ENCODE measurements at regions not wholly inside any gene's neighbourhood (a gene's known extent, or its start where the extent isn't known, plus 50 kb on each side); places are given as distances from the start of the nearest gene placed in this dataset.
A peak's percentile ranks its signal among the peaks of the same experiment; 100 is the strongest.

DNA sequence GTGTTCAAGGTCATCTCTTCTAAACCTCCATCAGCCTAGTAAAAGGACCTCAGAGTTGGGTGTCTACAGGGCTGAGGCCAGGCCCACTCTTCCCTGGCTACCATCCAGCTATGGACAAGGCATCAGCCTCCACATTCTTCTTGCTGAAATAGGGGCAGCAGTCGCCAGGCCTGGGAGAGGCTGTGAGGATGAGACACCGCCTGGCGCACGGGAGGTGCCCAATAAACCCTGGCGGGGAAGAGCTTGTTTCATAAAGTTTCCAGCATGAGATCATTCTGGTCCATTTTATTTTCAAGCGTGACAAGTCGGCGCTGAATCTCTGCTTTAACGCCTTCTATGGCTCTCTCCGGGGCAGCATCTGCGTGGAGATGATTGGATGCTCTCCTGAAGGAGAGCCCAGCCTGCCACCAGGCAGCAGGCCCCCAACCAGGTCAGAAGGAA is 153.4 kb downstream of the OLFM1 start:
- DNase-seq, result no peak

DNA sequence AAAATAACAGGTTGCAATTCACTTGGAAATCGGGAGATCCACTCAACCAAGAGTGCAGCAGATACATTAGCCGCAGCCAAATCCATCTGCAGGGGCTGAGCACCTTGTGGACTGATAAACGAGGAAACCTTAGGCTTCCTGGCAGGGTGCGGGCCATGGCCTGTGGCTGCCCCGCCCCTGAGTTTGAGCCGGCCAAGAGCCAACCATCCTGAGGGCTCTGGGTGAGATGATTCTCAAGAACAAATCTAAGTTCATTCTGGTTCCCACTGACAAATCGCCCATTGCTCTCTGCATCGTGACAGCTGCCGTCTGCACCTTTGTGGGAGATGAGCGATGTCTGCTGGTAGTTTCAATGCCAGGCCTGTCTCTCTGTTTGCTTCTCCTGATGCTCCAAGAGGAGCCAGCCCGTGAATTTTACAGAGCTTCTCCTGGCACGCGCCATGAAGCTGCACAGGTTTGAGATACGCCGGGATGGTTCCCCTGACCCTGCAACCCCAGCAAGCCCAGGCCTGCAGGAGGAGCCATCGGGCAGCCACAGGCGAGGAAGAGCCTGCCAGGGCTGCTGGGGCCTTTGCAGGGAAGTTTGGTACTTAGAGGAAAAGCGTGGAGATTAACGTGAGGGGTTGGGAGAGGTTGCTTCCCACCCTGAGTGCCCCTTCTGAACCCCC is 154.0 kb downstream of the OLFM1 start:
- no peak for DNase-seq

DNA sequence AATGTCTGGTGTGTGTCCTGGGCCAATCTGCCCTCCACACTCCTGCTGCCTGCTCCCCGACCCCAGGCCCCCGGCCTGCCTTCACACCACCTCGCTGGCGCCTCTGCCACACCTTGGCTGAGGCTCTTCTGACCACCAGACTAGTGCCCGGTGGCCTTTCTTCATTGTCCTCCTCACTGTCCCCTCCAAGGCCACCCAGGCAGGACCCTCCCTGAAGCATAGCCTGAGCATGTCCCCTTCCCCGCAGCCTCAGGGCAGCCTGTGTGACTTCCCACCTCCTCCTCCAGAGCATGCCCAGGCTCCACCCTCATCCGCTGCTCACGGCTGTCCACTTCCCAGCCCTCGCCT is 154.6 kb downstream of the OLFM1 start:
- no peak for DNase-seq

DNA sequence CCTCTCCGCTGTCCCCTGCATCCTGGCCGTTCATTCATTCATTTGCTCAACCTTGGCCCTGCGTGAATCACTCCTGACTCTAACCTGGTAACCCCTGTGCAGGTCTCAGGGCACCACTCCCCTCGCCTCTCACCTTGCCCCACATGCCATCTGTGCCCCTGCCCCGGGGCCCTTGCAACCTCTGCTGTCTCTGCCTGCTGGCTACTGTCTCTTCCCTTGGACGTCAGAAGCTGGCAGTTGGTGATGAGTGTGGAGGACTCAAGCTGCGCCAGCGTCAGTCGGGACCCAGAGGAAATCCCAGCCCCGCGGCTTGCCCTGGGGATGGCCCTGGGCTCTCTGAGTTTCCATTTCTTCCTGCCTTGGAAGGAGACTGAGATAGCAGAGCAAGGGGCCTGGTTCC is 154.9 kb downstream of the OLFM1 start:
- no peak for DNase-seq

DNA sequence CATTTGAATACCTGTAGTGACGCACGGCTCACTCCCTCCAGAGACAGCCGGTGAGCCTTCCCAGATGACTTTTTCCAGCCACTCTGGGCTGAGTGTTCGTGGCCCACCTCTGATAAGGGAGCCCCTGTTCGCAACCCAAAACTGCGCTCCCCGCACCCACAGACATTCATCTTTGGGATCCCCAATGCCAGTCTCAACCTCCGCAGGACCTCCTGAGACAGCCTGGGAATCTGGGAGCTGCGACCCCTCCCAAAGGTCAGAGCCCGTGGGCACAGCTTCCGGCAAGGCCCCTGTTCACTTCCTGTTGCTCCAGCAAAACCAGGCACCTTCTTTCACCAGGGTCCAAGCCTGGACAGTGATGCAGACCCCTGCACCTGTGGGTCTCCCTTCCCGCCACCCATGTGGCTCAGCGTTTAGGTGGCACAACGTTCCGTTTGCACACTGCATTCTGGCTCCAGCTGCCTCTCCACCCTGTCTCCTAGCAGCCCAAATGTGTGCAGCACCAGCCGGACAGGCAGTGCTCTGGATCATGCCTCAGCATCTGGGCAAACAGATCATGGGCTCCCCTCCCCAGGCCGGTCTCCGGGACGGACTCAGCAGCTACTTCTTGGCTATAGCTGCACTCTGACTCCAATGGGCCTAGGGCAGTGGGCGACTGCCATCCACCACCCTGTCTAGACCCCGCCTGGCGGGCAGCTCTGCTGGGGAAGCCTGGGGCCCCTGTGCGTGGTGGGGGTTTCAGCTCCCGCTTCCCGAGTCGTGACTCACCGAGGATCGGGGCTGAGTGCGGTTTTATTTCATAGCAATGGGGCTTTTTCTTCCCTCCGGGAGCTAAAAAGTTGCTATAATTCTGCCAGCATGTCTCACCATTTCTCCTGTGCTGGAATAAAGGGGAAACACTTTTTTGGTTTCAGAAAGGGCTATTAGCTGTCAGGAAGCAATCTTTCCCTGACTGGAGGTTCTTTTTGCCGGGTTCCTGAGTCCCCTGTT is 156.0 kb downstream of the OLFM1 start:
- DNase-seq, result no peak

DNA sequence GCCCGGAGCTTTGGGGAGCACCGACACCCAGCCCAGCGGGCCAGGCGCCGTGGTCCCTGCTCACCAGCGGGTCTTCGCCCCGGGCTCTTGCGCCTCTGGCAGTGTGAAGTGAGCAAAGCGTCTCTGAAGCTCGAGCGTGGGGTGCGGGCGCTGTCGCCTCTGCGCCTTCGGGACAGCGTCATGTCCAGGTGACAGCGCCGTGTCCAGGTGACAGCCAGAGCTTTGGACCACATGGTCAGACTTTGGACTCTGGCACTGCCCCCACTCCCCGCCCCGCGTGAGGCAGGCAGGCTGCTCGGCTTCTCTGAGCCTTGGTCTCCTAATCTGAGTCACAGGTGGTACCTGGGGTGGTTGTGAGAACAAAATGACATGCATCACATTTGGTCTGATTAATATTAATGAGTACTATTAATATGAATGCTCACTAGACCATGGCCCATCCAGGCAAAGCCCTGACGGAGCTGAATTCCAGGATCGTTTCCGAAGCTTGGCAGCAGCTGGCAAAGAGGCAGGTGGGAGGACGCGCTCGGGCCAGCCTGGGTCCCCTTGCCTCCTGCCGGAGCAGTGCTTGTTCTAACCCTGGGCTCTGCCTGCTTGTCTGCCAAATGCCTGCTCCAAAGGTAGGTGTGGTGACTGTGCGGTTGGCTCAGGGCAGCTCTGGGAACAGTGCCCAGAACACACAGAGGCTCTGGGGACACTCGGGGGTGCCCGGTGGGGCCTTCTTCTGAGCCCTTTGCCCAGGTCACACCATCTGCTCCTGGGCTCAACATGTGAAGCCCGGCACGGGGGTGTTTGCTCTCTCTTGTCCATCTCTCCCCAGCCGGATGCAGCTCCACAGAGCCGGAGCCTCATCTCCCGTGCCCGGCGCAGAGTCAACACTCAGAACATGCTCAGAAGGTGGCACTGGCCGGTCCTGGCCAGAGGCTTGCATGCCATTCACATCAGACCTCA is 157.1 kb downstream of the OLFM1 start:
- DNase-seq, result peak; percentile 46 to 80

DNA sequence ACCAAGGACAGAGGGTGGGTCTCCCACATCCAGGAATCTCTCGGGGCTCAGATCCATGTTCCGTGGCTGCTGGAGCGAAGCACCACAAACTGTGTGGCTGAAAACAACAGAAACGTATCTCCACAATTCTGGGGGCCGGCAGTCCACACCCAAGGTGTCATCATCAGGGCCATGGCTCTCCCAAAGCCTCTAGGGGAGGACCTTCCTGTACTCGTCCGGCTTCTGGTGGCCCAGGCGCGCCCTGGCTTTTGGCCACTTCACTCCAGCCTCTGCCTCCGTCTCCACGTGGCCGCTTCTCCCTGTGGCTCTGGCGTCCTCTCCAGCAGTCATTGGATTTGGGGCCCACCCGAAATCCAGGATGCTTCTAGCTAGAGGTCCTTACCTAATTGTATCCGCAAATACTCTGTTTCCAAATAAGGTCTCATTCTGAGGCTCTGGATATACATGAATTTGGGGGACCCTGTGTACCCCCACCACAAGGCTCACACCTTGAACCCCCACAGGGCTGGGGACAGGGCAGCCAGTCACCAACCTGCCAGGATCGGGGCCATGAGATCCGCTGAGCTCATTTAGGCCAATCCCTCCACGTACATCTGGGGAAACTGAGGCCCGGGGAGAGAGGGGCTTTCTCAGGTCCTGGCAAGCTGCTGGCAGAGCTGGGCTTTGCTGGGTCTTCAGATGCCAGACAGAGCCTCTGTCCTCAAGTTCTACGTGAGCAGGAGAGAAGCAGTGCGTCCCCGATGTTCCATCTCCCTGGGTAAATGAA is 158.2 kb downstream of the OLFM1 start:
- DNase-seq, result no peak

DNA sequence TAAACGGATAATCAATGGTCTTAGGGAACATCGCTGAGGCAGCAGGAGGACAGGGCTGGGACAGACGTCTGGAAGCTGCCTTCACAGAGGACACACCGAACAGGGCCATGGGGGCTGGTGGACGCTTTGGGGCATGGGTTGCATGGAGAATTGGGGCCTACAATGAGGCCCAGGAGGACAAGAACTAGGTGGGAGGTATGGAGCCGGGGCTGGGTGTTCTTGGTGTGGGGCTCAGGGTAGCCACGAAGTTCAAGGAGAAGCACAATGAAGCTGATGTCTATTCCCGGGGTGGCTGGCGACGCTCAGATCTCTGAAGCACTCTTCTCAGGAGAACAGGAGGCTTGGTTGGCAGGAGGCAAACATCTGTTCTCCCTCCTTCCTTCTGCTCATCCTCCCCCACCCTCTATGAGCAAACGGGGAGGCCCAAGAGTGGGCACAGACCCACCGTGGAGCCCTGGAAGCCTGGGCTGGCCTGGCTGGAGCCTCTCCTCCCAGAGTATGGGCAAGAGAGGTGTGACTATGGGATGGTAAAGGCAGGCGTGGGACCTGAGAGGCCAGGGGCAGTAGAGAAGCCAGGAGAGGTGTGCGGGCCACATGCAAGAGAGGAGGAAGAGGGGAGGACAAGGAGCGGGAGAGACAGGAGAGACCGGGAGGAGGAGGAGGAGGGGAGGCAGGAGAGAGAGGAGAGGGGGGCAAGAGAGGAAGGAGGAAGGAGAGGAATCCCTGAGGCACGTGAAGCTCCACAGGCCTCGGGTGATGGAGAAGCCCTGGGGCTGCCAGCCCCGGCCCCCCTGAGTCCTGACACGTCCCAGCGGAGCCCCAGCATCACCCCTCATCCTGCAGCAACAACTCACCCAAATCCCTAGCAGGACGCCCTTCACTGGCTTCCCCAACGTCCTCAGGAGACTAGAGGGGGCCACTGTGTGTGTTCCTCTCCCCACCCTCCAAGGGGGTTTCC is 159.1 kb downstream of the OLFM1 start:
- DNase-seq, result peak; percentile 60 to 83

DNA sequence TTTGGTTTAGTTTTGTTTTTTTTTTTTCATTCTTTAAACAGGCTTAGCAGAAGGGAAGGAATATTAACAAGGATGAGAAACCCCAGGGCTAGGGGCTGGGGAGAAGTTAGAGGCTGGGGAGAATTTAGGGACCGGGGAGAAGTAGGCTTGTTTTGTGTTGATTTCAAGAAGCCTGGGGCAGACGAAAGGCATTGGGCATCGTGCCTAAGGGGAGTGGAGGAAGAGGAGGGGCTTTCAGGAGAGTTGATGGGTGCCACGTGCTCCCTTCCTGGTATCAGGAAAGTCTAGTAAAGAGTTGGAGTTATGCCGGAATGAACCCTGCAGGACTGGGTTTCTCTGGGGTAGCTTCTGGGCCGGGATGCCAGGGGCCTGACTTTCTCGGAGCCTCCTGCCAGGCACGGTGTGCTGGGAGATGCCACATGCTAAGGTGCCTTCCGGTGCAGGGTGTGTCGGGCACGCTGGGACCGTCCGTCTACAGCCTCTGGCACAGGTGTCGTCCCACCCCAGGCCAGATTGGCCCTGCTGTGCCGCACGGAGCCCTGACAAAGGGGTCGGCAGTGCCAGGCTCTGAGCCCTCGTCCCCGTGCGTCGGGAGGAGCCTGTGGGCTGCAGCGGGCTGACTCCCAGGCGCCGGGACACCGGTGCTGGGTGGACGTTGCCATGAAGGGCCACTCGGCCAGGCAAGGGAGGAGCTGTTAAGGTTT is 159.9 kb downstream of the OLFM1 start:
- DNase-seq, result no peak

DNA sequence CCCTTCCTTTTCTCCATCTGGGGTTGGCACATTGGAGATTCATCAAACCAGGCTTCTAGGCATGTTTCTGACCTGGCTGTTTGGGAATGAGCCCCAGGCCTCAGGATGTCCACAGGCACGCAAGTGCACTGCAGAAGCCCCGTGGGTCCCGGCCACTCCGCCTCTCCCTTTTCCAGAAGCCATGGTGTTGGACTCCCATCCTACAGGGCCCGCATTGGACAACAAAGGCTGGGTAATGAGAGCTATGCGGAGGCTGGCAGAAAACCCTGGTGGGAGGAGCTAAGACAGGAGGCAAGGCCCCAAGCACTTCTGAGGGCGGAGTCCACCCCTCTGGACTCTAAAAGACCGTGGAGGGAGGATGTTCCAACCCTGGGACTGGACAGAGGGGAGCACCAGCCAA is 160.6 kb downstream of the OLFM1 start:
- no peak for DNase-seq

DNA sequence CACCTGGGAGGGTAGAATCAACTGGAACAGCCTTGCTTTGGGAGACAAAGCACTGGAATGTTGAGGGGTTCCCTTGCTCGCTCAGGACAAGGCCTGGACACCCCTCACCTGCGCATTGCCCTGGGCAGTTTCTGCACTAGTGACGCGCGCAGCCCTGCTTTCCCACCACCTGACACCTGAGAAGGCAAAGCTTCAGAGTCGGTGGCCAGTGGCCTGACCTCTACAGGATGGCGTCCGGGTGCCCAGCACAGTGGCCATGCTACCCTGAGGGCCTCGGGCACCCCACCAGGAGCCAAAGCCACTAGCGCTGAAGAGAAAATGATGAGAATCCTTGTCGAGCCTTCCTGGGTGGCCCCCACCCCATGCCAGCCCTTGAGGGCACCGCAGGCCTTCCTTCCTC is 161.3 kb downstream of the OLFM1 start:
- DNase-seq, result no peak

DNA sequence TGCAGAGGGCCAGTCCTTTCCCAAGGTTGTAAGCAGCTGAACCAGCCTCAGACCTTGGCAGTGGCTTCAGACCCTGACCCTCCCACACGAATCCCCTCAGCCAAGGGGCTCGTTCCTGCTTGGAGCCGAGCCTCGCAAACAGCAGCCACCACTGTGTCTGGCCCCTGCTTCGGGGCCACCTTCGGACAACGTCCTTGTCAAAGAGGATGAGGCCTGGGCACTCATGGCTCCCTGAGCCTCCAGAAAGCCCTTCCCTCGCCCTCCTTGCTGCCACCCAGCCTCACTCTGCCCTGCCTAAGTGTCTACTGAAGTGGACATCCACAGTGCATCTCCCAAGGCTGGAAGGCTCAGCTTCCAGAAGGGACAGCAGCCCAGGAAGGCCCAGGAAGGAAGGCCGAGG is 161.7 kb downstream of the OLFM1 start:
- DNase-seq, result no peak

DNA sequence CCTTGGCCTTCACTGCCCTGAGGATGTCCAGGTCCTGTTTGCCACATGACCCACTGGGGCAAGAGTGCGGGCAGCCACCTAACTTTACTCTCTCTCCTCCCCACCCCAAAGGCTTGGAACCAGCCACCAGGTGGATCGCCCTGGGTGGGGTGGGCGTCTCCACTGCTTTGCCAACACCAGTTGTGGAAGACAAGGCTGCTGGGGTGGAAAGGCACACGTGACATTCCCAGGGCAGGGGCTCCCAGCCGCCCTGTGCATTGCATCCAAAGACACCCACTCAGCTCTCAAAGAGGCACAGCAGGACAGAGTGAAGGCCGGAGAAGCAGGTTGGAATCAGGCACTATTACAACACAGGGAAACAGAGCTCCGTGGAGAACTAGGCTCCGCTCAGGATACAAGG is 162.2 kb downstream of the OLFM1 start:
- DNase-seq, result no peak

DNA sequence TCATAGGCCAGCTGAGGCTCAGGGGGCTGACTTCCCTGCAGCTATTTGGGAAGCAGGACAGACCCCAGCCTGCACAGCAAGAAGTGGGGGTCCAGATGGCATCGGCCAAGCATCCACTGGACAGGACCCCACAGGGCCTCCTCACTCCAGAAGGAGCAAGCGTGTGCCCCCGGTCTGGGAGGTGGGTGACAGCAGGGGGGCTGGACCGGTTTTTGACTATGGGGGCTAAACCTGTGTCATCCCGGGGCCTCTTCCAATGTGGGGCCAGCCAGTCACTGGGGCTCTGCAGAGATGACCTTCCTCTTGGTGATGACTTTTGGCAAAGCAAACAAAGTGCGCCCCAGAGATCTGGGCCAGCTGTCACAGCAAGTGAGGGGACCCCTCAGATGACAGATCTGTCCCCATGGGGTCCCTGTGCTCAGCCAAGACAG is 163.9 kb downstream of the OLFM1 start:
- DNase-seq, result no peak

DNA sequence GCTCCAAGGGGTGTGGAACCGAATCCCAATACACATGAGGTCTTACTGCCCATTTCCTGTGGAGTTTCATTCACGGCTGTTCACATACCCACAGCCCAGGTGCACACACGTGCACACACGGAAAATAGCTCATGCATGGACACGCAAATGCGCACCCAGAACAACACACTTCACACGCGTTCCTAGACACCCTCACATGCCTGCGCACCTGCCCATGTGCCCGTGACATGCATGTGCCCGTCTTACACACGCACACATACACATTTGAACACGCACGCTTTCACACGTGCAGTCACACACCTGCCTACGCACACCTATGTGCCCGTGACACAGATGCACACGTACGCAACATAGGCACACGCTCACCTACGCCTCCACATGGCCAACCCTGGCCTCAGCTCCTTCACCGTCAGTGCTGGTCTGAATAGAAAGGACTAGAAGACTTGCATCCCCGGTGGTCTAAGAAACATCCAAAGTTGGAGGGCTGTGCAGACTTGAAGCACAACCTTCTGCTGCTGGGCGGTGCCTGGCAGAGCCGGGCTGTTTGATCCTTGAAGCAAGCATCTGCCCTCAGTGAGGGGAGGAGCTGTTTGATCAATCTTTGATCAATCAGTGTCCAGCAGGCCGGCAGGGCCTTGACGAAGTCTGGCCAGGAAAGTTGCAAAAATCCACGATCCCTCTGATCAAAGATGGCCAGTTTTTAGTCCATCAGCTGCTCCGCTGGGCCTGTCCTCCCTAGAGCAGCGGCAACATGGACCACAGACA is 164.7 kb downstream of the OLFM1 start:
- DNase-seq, result no peak

DNA sequence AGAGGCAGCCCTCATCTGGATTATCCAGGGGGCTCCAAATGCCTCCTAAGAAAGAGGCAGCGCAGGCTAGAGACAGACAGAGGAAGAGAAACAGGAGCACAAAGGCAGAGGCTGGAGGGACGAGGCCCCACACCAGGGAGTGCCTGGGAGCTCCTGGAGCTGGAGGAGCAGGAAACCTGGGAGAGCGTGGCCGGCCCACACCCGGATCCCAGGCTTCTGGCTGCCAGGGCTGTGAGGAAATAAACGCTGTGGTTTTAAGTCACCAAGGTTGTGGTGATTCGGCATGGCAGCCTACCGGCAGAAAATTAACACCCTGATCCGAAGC is 165.5 kb downstream of the OLFM1 start:
- no peak for DNase-seq

DNA sequence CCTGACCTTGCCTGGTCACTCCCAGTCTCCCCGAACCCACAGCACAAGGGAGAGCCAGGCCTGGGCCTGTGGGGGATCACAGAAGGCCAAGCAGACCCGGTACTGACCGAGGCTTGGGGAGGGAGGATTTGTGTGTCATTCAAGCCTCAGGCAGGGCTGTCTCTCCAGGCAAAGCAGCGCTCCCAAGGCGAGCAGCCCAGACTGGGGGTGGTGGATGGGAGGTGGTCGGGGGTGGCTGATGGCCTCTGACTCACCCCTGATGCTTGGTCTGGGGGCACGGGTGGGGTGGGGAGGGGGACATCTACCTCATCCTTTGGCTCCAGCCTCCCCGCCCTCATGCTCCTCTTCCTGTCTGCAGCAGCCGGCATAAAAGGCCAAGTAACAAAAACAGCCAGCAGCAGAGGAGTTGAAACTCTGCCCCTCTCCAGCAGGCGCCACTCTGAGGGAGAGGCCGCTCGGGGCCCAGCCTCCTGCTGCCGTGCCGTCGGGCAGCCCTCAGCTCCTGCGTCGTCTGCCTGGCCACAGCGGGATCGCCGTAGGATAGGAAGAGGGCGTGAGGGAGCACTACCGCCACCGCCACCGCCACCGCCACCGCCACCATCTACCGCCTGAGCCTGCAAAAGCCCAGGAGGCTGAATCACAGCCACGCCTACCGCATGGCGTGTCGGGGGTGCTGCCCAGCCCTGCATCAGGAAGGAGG is 166.0 kb downstream of the OLFM1 start:
- DNase-seq, result peak in 1 of 2 experiments; percentile 25

DNA sequence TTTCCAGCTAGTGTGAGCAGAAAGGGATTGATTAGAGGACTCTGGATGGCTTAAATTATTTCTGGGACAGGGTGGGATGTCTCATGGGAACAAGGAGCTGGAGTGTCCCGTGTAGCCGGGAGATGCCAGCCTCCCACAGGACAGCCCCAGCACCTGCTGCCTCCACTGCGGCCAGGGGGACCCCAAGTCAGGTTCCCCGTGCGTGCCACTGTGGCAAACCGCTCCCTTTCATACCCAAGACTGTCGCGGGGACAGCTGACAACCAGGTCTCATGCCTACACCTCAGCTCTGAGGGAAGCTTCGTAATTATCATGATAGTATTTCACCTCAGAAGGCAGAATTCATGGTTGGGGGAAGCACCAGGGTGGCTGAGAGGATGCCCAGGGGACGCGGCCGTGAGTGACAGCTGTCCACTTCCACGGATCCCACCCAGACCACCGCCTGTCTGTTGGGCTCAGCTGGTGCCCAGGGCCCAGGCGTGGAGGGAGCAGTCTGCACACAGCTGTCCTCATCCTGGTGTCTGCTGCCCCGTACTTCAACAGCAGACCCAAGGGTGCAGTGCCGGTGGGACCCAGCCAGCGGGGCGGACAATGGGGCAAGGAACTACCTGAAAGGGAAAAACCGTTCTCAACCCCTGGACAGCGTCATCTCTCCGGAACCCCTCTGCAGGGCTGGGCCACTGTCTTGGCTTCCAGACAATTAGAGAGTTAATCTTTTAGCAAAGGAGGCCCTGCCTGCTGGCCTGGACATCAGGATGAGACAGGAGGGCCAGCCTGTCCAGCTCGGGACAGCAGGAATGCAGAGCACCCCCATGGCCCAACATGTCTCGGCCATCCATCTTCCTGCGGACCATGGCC is 166.9 kb downstream of the OLFM1 start:
- no peak for DNase-seq

Measured in NCI-H524 (cell line).